ENCODE measurements at regions not wholly inside any gene's neighbourhood (a gene's known extent, or its start where the extent isn't known, plus 50 kb on each side); places are given as distances from the start of the nearest gene placed in this dataset.

- TF ChIP-seq CTCF (conservative IDR thresholded peaks at IDR 0.05; ENCODE audit: low read length) (no peak), EZH2phosphoT487 (IDR thresholded peaks at IDR 0.05; ENCODE audit: borderline replicate concordance) (no peak)
These were observed 414.1 kb upstream of the ESRRG start for GRCh38 chr1:217137210-217137881.

All from Loucy (cell line).